C4-2B (cell line): ENCODE measurements at regions not wholly inside any gene's neighbourhood (a gene's known extent, or its start where the extent isn't known, plus 50 kb on each side); places are given as distances from the start of the nearest gene placed in this dataset.

Experiments used
- H3K27ac ChIP-seq: fragments of 450-650 bp; 2 replicates; pipeline ENCODE4 v1.5.1; 2017
- CTCF ChIP-seq: fragments of 450-650 bp; conservative IDR thresholded peaks from 2 replicates; pipeline ENCODE4 v1.5.1; 2017; ENCODE audit warnings: mild to moderate bottlenecking
- ZFX ChIP-seq: fragments of 450-650 bp; IDR thresholded peaks from 2 replicates; pipeline ENCODE4 v1.6.1; 2017

- H3K27ac ChIP-seq = no peak overlapping the region
- TF ChIP-seq ZFX (no peak), CTCF (no peak)
Measured at GRCh38 chr2:116378786-116379185, 1435.7 kb upstream of the DDX18 start.

GRCh38 chr2:116411211-116411610, 1403.3 kb upstream of the DDX18 start:
- no peak overlapping the region for H3K27ac ChIP-seq
- TF ChIP-seq ZFX = no peak
- TF ChIP-seq CTCF = no peak

- no peak overlapping the region for H3K27ac ChIP-seq
- TF ChIP-seq ZFX = no peak
- no peak for TF ChIP-seq CTCF
Measured at GRCh38 chr2:116413659-116414058, 1400.8 kb upstream of the DDX18 start.

GRCh38 chr2:116416731-116417377, 1397.6 kb upstream of the DDX18 start:
- no peak overlapping the region for H3K27ac ChIP-seq
- TF ChIP-seq ZFX (no peak), CTCF (no peak)

- TF ChIP-seq ZFX (no peak), CTCF (peak; percentile 37)
- no peak overlapping the region for H3K27ac ChIP-seq
Measured at GRCh38 chr2:116435648-116436047, 1378.8 kb upstream of the DDX18 start.

GRCh38 chr2:116440104-116440653, 1374.3 kb upstream of the DDX18 start:
- H3K27ac ChIP-seq = no peak overlapping the region
- TF ChIP-seq ZFX (no peak), CTCF (no peak)

- H3K27ac ChIP-seq = no peak overlapping the region
- no peak for TF ChIP-seq CTCF
- TF ChIP-seq ZFX = no peak
Measured at GRCh38 chr2:116442418-116442817, 1372.1 kb upstream of the DDX18 start.
